ENCODE measurements at regions not wholly inside any gene's neighbourhood (a gene's known extent, or its start where the extent isn't known, plus 50 kb on each side); places are given as distances from the start of the nearest gene placed in this dataset.
"Not testable (repeated sequence)": the region's sequence is repeated elsewhere in the genome, so short reads cannot be mapped to it uniquely, and the experiment has no call there.

- H3K4me3 ChIP-seq (ENCODE audit: low read length) = no peak overlapping the region
- no peaks in the 10 kb centered on the region for H3K9me3 ChIP-seq (ENCODE audit: insufficient read depth, low read depth, low read length)
- no peaks in the 10 kb centered on the region for H3K27me3 ChIP-seq (ENCODE audit: insufficient read depth, low read length)
- H3K4me1 ChIP-seq (ENCODE audit: insufficient read depth, low read length) = no peaks in the 10 kb centered on the region
- H3K27ac ChIP-seq (ENCODE audit: low read depth, low read length) = no peak overlapping the region
- 88% methylated on average over 16 of the region's 16 CpGs for WGBS
- no peak overlapping the region for H3K9ac ChIP-seq (ENCODE audit: low read depth, low read length)
- H3K36me3 ChIP-seq (ENCODE audit: insufficient read depth, low read length) = no peaks in the 10 kb centered on the region
Observed at GRCh38 chr20:50356962-50357782, 153.0 kb upstream of the PTPN1 start.

- no peaks in the 10 kb centered on the region for H3K36me3 ChIP-seq (ENCODE audit: insufficient read depth, low read length)
- H3K9ac ChIP-seq (ENCODE audit: low read depth, low read length) = no peak overlapping the region
- H3K4me3 ChIP-seq (ENCODE audit: low read length) = no peak overlapping the region
- 74% methylated on average over 6 of the region's 6 CpGs for WGBS
- no peaks in the 10 kb centered on the region for H3K27me3 ChIP-seq (ENCODE audit: insufficient read depth, low read length)
- no peak overlapping the region for H3K27ac ChIP-seq (ENCODE audit: low read depth, low read length)
- H3K4me1 ChIP-seq (ENCODE audit: insufficient read depth, low read length) = no peaks in the 10 kb centered on the region
- H3K9me3 ChIP-seq (ENCODE audit: insufficient read depth, low read depth, low read length) = no peaks in the 10 kb centered on the region
Observed at GRCh38 chr20:50357783-50358161, 152.4 kb upstream of the PTPN1 start.

- no peak overlapping the region for H3K27ac ChIP-seq (ENCODE audit: low read depth, low read length)
- H3K36me3 ChIP-seq (ENCODE audit: insufficient read depth, low read length) = no peaks in the 10 kb centered on the region
- no peak overlapping the region for H3K9ac ChIP-seq (ENCODE audit: low read depth, low read length)
- H3K9me3 ChIP-seq (ENCODE audit: insufficient read depth, low read depth, low read length) = no peaks in the 10 kb centered on the region
- 89% methylated on average over 5 of the region's 5 CpGs for WGBS
- no peak overlapping the region for H3K4me3 ChIP-seq (ENCODE audit: low read length)
- no peaks in the 10 kb centered on the region for H3K4me1 ChIP-seq (ENCODE audit: insufficient read depth, low read length)
- no peaks in the 10 kb centered on the region for H3K27me3 ChIP-seq (ENCODE audit: insufficient read depth, low read length)
Observed at GRCh38 chr20:50358166-50358565, 152.0 kb upstream of the PTPN1 start.

- no peak overlapping the region for H3K4me3 ChIP-seq (ENCODE audit: low read length)
- H3K9ac ChIP-seq (ENCODE audit: low read depth, low read length) = no peak overlapping the region
- no peaks in the 10 kb centered on the region for H3K27me3 ChIP-seq (ENCODE audit: insufficient read depth, low read length)
- 95% methylated on average over 13 of the region's 13 CpGs for WGBS
- H3K9me3 ChIP-seq (ENCODE audit: insufficient read depth, low read depth, low read length) = no peaks in the 10 kb centered on the region
- no peak overlapping the region for H3K27ac ChIP-seq (ENCODE audit: low read depth, low read length)
- H3K4me1 ChIP-seq (ENCODE audit: insufficient read depth, low read length) = no peaks in the 10 kb centered on the region
- H3K36me3 ChIP-seq (ENCODE audit: insufficient read depth, low read length) = no peaks in the 10 kb centered on the region
Observed at GRCh38 chr20:50358971-50359370, 151.2 kb upstream of the PTPN1 start.

- Histone ChIP-seq H3K9ac (ENCODE audit: low read depth, low read length) (no peak overlapping the region), H3K4me3 (ENCODE audit: low read length) (no peak overlapping the region), H3K9me3 (ENCODE audit: insufficient read depth, low read depth, low read length) (no peaks in the 10 kb centered on the region), H3K4me1 (ENCODE audit: insufficient read depth, low read length) (no peaks in the 10 kb centered on the region), H3K27me3 (ENCODE audit: insufficient read depth, low read length) (no peaks in the 10 kb centered on the region), H3K27ac (ENCODE audit: low read depth, low read length) (no peak overlapping the region), H3K36me3 (ENCODE audit: insufficient read depth, low read length) (no peaks in the 10 kb centered on the region)
- WGBS = 89% methylated on average over 8 of the region's 8 CpGs
Observed at GRCh38 chr20:50359607-50360217, 150.5 kb upstream of the PTPN1 start.

GRCh38 chr20:50360218-50360672 is 149.9 kb upstream of the PTPN1 start:
- Histone ChIP-seq H3K9me3 (ENCODE audit: insufficient read depth, low read depth, low read length) (no peaks in the 10 kb centered on the region), H3K27ac (ENCODE audit: low read depth, low read length) (no peak overlapping the region), H3K4me3 (ENCODE audit: low read length) (no peak overlapping the region), H3K27me3 (ENCODE audit: insufficient read depth, low read length) (no peaks in the 10 kb centered on the region), H3K4me1 (ENCODE audit: insufficient read depth, low read length) (no peaks in the 10 kb centered on the region), H3K36me3 (ENCODE audit: insufficient read depth, low read length) (no peaks in the 10 kb centered on the region), H3K9ac (ENCODE audit: low read depth, low read length) (no peak overlapping the region)
- WGBS = 91% methylated on average over 8 of the region's 8 CpGs

- no peak overlapping the region for H3K4me3 ChIP-seq (ENCODE audit: low read length)
- no peaks in the 10 kb centered on the region for H3K9me3 ChIP-seq (ENCODE audit: insufficient read depth, low read depth, low read length)
- H3K9ac ChIP-seq (ENCODE audit: low read depth, low read length) = no peak overlapping the region
- H3K36me3 ChIP-seq (ENCODE audit: insufficient read depth, low read length) = no peaks in the 10 kb centered on the region
- H3K27ac ChIP-seq (ENCODE audit: low read depth, low read length) = no peak overlapping the region
- no peaks in the 10 kb centered on the region for H3K27me3 ChIP-seq (ENCODE audit: insufficient read depth, low read length)
- 70% methylated on average over 8 of the region's 8 CpGs for WGBS
- no peaks in the 10 kb centered on the region for H3K4me1 ChIP-seq (ENCODE audit: insufficient read depth, low read length)
Observed at GRCh38 chr20:50360921-50361320, 149.3 kb upstream of the PTPN1 start.

- not testable (repeated sequence) for H3K27ac ChIP-seq (ENCODE audit: low read depth, low read length); H3K36me3 ChIP-seq (ENCODE audit: insufficient read depth, low read length); H3K4me1 ChIP-seq (ENCODE audit: insufficient read depth, low read length); H3K27me3 ChIP-seq (ENCODE audit: insufficient read depth, low read length); H3K9ac ChIP-seq (ENCODE audit: low read depth, low read length); H3K9me3 ChIP-seq (ENCODE audit: insufficient read depth, low read depth, low read length); H3K4me3 ChIP-seq (ENCODE audit: low read length)
- WGBS = 89% methylated on average over 3 of the region's 6 CpGs
Observed at GRCh38 chr20:50362177-50362576, 148.0 kb upstream of the PTPN1 start.

- H3K36me3 ChIP-seq (ENCODE audit: insufficient read depth, low read length) = no peaks in the 10 kb centered on the region
- no peaks in the 10 kb centered on the region for H3K27me3 ChIP-seq (ENCODE audit: insufficient read depth, low read length)
- WGBS = 52% methylated on average over 5 of the region's 5 CpGs
- no peak overlapping the region for H3K4me3 ChIP-seq (ENCODE audit: low read length)
- H3K27ac ChIP-seq (ENCODE audit: low read depth, low read length) = no peak overlapping the region
- H3K9me3 ChIP-seq (ENCODE audit: insufficient read depth, low read depth, low read length) = no peaks in the 10 kb centered on the region
- H3K9ac ChIP-seq (ENCODE audit: low read depth, low read length) = no peak overlapping the region
- no peaks in the 10 kb centered on the region for H3K4me1 ChIP-seq (ENCODE audit: insufficient read depth, low read length)
Observed at GRCh38 chr20:50363027-50363426, 147.2 kb upstream of the PTPN1 start.

- no peaks in the 10 kb centered on the region for H3K9me3 ChIP-seq (ENCODE audit: insufficient read depth, low read depth, low read length)
- H3K27ac ChIP-seq (ENCODE audit: low read depth, low read length) = no peak overlapping the region
- H3K36me3 ChIP-seq (ENCODE audit: insufficient read depth, low read length) = no peaks in the 10 kb centered on the region
- no peak overlapping the region for H3K4me3 ChIP-seq (ENCODE audit: low read length)
- H3K9ac ChIP-seq (ENCODE audit: low read depth, low read length) = no peak overlapping the region
- H3K4me1 ChIP-seq (ENCODE audit: insufficient read depth, low read length) = no peaks in the 10 kb centered on the region
- H3K27me3 ChIP-seq (ENCODE audit: insufficient read depth, low read length) = no peaks in the 10 kb centered on the region
- 87% methylated on average over 5 of the region's 5 CpGs for WGBS
Observed at GRCh38 chr20:50363479-50363878, 146.7 kb upstream of the PTPN1 start.

- Histone ChIP-seq H3K27ac (ENCODE audit: low read depth, low read length) (no peak overlapping the region), H3K9me3 (ENCODE audit: insufficient read depth, low read depth, low read length) (no peaks in the 10 kb centered on the region), H3K9ac (ENCODE audit: low read depth, low read length) (no peak overlapping the region), H3K4me1 (ENCODE audit: insufficient read depth, low read length) (no peaks in the 10 kb centered on the region), H3K36me3 (ENCODE audit: insufficient read depth, low read length) (no peaks in the 10 kb centered on the region), H3K4me3 (ENCODE audit: low read length) (no peak overlapping the region), H3K27me3 (ENCODE audit: insufficient read depth, low read length) (no peaks in the 10 kb centered on the region)
- WGBS = 85% methylated on average over 4 of the region's 6 CpGs
Observed at GRCh38 chr20:50364542-50364941, 145.6 kb upstream of the PTPN1 start.
